Inferior parietal cortex (tissue), 1 donor: ENCODE measurements at regions not wholly inside any gene's neighbourhood (a gene's known extent, or its start where the extent isn't known, plus 50 kb on each side); places are given as distances from the start of the nearest gene placed in this dataset.
"Not testable (repeated sequence)": the region's sequence is repeated elsewhere in the genome, so short reads cannot be mapped to it uniquely, and the experiment has no call there.

Source experiments
- DNase-seq: peaks from one replicate; pipeline ENCODE4 v3.0.0-alpha.2; 2016; ENCODE audit errors: extremely low spot score

DNA sequence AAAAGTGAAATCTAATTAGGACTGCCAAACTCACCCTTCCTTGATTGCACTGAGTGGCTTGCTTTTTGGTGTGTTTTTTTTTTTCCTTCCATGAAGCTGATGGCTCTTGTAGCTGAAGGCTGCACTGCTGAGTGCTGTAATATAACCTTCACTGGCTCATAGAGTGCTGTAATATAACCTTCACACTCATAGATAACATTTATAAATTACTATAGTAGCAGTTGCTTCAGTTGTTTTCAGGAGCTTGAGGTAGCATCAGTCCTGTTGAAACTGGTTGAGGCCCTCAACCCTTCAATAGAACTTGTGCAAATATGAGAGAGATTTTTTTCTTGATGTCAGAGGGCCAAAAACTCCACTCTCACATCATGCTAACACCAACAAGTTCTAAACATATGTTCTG lies 404.9 kb upstream of the MBL2 start:
- no peak for DNase-seq

DNA sequence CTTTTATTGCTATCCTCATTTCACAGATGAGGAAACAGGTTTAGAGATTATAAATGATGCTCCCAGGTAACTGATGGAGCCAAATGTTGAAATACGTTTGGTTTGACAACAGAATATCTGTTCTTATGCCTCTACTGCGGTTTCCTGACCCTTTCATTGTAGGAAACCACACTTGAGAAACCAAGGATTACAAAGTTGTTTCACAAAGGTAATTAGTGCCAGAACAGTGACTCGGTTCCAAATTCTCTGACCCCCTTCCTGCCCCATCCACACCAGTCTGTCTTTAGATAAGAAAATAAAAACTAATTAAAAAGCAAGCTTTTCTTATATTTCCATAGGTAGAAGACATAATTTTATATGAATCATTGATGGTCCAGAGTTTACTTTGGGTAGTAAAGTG lies 393.7 kb upstream of the MBL2 start:
- no peak for DNase-seq

DNA sequence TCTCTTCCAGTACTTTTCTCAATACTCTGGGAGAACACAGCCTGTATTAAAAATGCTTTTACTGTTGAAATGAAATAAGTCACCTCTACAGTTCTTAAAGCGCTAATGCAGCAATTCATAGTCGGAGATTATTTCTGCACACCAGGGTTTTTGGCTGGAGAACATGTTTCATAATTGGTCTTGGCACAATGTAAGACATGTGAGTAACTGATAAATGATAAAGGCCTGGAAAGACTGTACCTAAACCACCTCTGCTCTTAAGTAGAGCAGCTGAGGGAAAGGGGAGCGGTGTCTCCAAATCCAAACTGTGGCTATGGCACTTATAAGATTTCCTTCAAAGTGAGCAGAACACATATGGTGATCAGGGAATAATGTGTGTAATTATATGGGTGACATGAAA lies 390.3 kb upstream of the MBL2 start:
- no peak for DNase-seq

DNA sequence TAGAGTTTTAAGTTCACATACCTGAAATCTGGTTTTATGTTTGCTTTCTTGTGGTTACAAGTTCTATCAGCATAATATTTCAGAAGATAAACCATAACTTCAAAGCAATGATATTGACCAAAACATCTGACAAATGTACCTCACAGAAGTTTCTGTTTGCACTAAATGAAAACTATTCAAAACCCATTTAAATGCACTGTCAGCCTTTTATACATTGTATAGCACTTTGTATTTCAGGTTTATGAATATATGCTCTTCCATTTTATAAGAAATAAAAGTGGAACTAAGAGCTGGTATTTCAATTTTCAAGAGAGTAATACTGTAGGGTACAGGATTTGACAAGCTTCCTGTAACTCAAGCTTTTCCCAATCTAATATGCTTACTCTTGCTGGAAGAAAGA lies 388.6 kb upstream of the MBL2 start:
- DNase-seq = no peak

DNA sequence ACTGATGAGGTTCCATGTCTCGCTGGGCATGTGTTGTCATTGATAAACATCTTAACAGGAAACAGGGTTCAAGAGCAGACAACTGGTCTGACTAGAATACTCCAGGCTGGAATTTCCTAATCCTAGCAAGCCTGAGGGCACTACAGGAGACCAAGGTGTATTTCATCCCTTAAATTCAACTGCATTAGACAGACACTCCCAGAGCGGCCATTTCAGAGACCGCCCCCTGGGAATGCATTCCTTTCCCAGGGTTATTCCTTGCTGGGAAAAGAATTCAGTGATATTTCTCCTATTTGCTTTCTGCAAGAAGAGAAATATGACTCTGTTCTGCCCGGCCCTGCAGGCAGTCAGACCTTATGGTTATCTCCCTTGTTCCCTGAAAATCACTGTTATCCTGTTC lies 383.1 kb upstream of the MBL2 start:
- not testable (repeated sequence) for DNase-seq

DNA sequence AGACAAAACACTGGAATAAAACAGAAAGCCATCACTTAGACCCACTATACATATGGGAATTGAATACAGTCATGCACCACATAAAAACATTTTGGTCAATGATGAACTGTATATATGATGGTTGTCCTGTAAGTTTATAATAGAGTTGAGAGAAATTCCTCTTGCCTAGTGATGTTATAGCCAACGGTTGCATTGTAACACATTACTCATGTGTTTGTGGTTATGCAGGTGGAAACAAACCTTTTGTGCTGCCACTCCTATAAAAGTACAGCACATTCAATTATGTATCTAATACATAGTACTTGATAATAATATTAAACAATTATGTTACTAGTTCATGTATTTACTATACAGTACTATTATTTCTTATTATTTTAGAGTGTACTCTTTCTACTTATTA lies 381.2 kb upstream of the MBL2 start:
- DNase-seq = no peak

DNA sequence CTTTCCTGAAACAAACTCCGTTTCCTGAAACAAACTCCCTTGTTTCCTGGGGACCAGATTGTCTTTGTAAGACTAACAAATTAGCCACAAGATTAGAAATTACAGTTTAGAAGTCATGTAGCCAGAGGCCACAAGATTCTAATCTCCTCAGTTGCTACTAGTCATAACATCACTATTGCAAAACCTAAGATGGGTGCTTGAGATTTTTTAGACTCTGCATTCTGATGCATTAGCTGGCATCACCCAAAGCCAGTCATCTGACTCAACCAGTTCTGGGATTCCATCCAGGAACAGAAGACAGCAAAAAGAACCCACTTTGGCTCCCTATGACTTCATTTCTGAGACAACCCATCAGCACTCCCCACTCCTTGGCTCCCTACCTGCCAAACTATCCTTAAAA lies 367.9 kb upstream of the MBL2 start:
- DNase-seq = no peak

DNA sequence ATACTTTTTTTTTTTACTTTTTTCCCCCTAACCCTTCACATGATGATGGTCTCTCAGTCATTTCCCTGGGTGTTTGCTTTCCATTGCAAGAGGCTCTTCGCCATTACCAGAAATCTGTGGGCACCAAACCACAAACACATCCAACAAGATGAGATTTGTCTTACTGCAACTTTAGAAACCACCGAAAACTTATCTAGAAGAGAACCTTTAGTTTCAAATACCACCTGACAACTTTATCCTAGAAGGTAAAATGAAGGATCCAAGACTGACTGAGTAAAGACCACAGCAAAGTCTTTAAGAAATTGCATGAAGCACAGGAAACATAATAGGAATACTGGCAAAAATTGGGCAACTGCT lies 363.3 kb upstream of the MBL2 start:
- no peak for DNase-seq

DNA sequence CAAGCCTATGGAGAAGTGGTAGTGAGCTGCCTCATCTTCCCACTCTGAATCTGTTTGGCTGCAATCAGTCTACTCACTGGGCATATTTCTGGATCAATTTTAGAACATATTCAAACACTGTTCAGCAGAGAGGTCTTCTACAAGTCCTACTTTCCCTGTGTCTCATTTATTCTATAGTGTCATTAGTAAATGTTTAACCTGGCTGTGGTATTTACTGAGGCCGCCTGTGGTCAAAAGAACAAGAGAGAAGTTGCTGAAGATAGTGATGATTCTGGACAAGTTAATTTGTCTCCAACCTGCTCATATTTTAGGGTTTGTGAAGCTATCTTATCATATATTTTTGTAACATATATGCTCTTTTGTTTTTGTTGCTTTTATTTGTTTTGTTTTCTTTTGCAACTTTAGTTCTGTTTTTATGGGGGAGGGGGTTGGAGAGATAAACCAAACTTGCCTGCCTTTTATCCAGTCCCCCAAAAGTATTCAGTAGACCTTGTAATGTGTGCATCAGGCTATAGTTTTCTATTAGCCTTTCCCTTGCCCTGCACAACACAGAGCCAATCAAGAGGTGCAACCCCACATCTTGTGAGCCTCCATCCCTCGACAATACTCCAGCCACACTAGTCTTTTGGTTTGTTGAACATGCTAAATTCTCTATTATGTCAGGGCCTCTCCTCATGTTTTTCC lies 362.8 kb upstream of the MBL2 start:
- DNase-seq = no peak

DNA sequence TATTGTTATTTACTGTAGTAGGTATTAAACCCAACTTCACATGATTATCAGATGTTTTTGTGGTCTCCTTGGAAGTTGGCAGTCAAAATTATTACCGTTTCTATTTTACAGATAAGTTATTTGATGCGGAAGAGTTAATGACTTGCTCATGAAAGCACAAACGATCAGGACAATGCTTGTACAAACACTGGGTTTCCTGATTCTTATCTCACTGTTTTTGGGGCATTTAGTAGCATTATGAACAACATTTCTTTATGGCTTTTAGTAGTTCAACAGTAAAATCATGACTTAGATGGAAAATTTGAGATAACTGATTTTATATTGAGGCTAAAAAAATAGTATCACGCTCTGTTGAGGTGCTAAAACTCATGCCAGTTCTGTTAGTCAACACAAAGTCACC lies 361.5 kb upstream of the MBL2 start:
- DNase-seq = no peak

DNA sequence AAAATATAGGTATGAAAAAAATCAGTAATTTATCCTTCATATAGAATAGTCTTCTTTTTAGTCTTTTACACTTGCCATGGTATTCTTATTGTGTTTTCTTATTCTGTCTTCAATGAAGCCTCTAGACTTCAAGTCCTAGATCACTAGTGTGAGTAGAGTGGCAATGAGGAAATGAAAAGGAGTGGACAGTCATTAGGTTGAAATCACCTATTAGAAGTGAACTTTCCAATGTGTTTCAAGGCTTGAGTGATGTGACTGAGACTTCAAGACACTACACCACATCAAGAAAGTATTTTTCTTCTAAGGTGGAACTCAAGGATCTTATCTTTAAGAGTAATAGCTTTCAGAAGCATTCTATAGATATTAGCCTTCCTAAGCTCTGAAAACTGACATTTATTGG lies 357.8 kb upstream of the MBL2 start:
- DNase-seq = no peak

DNA sequence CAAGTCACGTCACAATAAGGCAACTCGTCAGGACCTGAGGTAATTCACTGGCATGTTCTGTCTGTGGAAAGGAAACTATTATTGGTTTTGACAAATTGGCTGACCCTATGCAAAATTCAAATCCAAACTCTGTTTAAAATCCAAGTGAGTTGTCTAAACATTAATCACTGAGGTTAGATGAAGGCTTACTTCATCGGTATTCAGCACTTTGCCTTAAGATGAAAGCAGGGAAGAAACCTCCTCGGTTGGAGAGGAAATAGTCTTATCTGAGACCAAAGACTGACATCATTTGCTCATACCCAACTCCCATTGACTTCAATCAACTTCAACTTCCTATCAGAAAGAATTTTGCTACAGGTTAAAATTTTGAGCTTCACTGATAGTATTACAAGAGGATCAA lies 355.1 kb upstream of the MBL2 start:
- no peak for DNase-seq

DNA sequence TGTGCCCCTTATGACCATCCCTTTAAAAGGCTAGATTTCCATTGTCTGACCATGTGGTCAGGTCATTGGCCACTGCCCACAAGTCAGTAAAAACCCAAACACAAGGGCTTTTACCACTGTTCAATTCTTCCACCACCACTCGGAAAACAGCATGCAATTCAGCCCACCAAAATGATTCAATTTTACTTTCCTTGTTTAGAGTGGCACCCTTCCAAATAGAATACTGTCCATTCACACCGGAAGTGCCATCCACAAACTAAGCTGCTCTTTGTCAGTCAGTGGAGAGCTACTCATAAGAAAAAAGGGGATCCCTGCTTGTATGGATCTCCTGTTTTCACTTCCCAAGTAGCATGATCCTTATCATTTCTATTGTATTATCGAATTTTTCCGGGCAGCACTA lies 350.7 kb upstream of the MBL2 start:
- no peak for DNase-seq

DNA sequence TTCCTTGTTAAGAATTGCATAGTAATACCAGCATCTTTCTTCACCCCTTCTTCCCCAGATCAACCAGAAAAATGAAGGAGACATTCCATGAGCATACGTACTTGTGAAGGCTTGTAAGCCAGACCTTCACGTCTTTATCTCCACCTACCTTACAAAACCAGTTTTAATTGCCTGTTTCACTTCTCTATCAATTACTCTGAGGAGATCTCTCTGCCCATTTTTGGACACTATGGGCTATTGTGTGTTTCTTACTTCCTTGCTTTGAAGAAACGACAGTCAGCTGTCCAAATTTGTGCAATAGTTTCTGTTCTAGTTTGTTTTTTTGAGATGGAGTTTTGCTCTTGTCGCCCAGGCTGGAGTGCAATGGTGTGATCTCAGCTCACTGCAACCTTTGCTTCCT lies 349.7 kb upstream of the MBL2 start:
- no peak for DNase-seq

DNA sequence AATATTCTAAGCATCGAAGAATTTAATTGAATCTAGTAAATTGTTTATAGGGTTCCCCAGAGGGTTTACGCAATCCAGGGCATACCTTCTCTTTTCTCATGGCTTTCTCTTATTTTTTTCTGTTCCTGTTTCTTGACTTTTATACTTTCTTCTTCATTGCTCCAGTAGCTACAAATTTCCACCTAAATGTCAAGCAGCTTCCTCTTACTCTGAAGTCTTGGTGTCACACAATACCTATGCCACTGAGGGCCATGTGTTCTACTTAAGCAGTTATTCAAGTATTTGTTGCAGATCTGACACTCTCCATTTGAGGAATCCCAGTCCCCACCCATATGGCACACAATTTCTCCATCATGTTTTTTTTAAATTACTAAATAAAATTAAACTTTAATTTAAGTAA lies 343.1 kb upstream of the MBL2 start:
- no peak for DNase-seq

DNA sequence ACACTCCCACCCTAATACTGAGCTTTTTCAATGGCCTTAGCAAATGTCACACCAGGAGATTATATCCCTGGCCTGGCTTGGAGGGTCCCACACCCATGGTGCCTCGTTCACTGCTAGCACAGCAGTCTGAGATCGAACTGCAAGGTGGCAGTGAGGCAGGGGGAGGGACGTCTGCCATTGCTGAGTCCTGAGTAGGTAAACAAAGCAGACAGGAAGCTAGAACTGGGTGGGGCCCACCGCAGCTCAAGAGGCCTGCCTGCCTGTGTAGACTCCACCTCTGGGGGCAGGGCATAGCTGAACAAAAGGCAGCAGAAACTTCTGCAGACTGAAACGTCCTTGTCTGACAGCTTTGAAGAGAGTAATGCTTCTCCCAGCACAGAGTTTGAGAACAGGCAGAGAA lies 338.9 kb upstream of the MBL2 start:
- DNase-seq = no peak

DNA sequence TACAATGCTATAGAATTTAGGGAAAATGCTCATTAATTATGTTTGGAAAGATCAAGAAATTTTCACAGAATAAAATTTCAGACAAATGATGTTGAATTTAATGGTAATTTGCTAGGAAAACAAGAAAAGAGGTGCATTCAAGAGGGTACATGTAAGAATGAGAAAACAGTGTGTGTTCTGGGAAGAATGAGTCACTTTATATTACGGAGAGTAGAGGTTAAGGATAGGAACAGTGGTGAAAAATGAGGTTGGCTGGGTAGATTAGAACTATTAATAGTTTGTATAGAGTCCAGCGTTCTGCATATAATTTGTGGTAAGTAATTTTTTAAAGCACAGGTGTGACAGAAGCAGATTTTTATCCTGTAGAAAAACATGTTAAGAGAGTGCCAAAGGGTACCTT lies 336.7 kb upstream of the MBL2 start:
- DNase-seq = no peak

DNA sequence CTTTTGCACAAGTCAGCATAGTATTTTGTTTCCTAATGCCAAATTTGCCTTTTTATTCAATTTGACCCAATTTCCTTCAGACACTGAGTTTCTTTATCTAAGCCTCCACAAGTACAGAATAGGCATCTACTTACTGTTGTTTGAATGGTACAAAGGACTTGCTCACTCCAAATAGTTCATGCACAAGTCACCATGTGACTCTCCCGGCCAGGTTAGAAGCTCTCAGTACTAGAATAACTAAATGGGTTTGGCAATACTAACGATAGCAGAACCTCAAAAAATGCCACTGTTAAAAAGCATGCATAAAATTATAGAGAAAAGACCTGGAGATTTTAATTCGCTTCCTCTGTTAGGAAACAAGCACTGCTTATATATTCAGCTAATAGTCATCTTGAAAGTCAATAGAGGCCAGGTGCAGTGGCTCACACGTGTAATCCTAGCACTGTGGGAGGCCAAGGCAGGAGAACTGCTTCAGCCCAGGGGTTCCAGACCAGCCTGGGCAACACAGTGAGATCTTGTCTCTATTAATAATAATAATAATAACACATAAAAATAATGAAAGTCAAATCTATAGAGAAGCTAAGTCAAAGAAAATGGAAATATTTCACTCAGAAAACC lies 335.8 kb upstream of the MBL2 start:
- DNase-seq = no peak

DNA sequence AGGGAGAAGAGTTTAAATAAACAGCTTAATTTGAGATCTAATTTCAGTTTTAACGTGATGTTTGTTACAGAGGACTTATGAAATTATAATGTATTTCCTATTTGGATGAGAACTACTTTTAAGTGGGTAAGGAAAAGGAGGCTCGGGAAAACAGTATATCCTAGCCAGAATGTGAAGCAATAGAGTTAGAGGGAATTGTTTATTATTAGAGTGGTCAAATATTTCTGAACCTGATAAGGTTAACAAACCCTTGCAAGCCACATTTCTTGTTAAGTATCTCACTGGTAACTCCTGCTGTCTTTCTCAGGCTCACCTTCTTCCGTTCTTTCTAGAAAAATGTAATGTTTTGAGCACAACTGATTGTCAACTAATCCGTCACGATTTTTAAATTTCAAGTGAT lies 335.1 kb upstream of the MBL2 start:
- no peak for DNase-seq

DNA sequence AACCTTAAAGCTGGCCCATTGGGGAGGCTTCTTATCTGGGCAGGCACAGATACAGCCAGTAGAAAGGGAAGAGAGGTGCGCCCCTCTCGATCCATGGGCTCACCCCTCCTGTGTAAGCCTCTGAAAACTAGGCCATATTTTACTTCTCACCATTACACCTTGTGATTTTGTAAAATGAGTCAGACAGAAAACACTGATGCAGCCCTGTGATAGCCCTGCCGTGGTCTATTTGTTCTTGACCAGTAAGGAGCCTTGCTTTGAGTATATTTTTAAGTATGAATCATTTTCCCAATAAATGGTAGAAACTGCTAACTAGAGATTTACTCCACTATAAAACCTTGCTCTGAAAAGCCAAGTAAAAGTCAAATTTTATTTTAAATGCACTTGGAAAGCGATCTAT lies 329.8 kb upstream of the MBL2 start:
- DNase-seq = no peak

DNA sequence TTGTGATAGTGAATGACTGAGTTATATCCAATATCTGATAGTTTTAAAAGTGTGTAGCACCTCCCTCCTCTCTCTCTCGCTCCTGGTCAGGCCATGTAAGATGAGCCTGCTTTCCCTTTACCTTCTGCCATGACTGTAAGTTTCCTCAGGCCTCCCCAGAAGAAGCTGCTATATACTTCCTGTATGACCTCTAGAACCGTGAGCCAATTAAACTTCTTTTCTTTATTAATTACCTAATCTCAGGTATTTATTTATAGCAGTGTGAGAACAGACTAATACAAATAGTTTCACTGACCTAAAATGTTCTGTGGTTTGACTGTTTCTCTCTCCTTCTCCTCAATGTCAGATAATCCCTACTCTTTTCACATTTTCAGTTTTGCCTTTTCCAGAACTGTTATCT lies 321.3 kb upstream of the MBL2 start:
- DNase-seq = no peak

DNA sequence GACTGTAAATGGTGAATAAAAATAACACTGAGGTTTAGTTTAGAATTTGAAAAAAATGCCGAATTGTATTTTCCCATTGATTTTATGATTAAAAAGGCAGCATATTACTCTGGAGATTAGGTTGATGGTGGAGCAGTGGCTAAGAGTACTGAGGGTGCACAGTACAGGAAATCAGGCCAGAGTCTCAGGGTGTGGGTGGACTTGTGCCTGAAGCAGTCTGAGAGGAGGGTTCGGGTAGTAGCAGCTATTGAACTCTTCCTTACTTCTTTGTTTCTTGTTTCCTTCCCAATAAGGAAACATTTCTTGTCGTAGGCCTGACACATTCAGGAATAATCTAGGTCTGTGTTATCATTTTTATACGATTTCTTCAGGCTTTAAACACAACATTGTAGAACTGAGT lies 319.0 kb upstream of the MBL2 start:
- DNase-seq = no peak

DNA sequence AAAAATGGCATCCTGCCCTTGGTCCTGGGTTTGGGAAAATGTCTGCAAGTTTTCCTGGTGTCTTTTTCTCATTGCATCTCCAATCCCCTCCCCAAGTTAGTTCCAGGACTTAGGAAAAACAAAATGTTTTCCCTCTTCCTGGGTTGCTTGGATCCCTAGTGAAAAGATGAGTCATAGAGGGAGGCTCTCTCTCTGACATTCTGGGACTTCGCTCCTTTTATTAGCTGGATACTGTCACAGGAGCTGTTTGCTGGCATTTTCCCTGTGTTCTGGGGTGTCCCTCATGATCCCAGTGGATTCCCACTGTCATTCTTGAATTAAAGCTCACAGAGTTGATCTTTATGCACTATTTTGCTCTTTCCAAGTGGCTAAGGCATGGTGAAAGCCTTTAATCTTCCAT lies 316.4 kb upstream of the MBL2 start:
- no peak for DNase-seq

DNA sequence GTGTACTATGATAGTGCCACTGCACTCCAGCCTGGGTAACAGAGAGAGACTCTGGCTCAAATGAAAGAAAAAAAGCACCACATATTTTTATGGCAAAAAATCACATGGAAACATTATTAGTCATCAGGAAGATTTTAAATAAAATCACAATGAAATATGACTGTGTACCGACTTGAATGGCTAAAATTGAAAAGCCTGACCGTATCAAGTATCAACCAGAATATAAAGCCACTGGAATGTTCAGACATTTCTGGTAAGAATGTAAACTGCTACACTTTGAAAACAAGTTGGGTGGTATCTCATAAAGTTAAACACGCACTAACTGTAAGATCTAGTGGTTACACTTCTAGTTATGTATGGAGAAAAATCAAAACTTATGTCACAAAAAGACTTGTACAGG lies 306.7 kb upstream of the MBL2 start:
- DNase-seq = no peak
